IMR-90 (cell line): ENCODE measurements at regions not wholly inside any gene's neighbourhood (a gene's known extent, or its start where the extent isn't known, plus 50 kb on each side); places are given as distances from the start of the nearest gene placed in this dataset.

ENCODE experiments used
- CEBPB ChIP-seq: IDR thresholded peaks from 2 replicates; pipeline ENCODE4 v1.6.1; 2012; ENCODE audit warnings: low read depth, low read length, improper control_type of control experiment
- CHD1 ChIP-seq: IDR thresholded peaks from 2 replicates; pipeline ENCODE4 v1.6.1; 2012; ENCODE audit warnings: low read depth, low read length, improper control_type of control experiment
- RFX5 ChIP-seq: IDR thresholded peaks from 2 replicates; pipeline ENCODE4 v1.8.0; 2012; ENCODE audit warnings: low read depth, mild to moderate bottlenecking, low read length, moderate library complexity
- SMC3 ChIP-seq: fragments of 150-350 bp; IDR thresholded peaks from 2 replicates; pipeline ENCODE4 v1.6.1; 2016; ENCODE audit warnings: low read depth, mild to moderate bottlenecking, antibody characterized with exemption, low read length, moderate library complexity
- TF ChIP-seq, protein P1 (sequence below): conservative IDR thresholded peaks from 2 replicates; pipeline ENCODE4 v1.5.1; 2012; ENCODE audit warnings: mild to moderate bottlenecking, low read depth, low read length, improper control_type of control experiment
- TF ChIP-seq, protein P2 (sequence below): fragments of 150-350 bp; IDR thresholded peaks from 2 replicates; pipeline ENCODE4 v1.6.1; 2016; ENCODE audit warnings: low read depth, mild to moderate bottlenecking, low read length, moderate library complexity, borderline replicate concordance

DNA sequence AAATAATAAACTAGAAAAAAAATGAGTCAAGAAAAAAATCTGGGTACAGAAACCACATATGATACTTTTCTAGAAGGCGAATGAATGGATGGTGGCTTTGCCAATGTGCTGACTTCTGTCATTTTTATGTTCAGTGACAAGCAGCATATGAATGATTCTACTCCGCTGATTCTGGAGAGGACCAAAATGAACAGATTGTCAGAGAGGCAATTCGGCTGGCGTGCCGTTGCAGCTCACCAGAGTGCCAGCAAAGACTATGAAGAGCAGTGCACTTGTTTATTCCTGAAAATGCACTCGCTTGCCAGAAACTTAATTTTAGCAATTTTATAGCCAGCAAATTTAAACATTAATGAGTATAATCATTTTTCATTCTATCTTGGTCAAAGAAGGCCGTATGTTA is 105.9 kb upstream of the NYAP2 start:
- TF ChIP-seq SMC3 (no peak), RFX5 (no peak), CHD1 (no peak), CEBPB (no peak)
- TF ChIP-seq, protein P1, sequence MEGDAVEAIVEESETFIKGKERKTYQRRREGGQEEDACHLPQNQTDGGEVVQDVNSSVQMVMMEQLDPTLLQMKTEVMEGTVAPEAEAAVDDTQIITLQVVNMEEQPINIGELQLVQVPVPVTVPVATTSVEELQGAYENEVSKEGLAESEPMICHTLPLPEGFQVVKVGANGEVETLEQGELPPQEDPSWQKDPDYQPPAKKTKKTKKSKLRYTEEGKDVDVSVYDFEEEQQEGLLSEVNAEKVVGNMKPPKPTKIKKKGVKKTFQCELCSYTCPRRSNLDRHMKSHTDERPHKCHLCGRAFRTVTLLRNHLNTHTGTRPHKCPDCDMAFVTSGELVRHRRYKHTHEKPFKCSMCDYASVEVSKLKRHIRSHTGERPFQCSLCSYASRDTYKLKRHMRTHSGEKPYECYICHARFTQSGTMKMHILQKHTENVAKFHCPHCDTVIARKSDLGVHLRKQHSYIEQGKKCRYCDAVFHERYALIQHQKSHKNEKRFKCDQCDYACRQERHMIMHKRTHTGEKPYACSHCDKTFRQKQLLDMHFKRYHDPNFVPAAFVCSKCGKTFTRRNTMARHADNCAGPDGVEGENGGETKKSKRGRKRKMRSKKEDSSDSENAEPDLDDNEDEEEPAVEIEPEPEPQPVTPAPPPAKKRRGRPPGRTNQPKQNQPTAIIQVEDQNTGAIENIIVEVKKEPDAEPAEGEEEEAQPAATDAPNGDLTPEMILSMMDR: no peak
- TF ChIP-seq, protein P2, sequence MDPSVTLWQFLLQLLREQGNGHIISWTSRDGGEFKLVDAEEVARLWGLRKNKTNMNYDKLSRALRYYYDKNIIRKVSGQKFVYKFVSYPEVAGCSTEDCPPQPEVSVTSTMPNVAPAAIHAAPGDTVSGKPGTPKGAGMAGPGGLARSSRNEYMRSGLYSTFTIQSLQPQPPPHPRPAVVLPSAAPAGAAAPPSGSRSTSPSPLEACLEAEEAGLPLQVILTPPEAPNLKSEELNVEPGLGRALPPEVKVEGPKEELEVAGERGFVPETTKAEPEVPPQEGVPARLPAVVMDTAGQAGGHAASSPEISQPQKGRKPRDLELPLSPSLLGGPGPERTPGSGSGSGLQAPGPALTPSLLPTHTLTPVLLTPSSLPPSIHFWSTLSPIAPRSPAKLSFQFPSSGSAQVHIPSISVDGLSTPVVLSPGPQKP: no peak
